ENCODE measurements at regions not wholly inside any gene's neighbourhood (a gene's known extent, or its start where the extent isn't known, plus 50 kb on each side); places are given as distances from the start of the nearest gene placed in this dataset.

DNA sequence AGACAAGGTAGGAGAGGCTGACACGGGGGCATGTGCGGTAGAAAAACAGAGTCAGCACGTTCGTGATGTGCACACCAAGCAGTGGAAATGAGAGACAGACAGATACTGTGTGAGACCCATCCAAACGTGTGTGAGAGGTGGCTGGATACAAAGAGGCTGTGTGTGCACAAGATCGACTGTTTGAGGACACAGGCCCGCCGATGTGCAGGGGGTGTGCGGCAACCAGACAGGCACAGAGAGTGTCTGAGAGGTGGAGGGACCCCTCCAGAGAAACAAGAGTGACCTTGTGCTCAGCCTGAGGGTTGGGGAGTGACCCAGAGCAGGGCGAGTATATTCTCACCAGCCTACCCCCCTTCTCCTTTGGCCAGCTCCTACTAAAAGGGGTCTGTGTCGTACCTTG, 97.8 kb upstream of the IPO9 start:
- no peak for TF ChIP-seq POLR2A (IDR thresholded peaks at IDR 0.05)
- TF ChIP-seq, protein P1, sequence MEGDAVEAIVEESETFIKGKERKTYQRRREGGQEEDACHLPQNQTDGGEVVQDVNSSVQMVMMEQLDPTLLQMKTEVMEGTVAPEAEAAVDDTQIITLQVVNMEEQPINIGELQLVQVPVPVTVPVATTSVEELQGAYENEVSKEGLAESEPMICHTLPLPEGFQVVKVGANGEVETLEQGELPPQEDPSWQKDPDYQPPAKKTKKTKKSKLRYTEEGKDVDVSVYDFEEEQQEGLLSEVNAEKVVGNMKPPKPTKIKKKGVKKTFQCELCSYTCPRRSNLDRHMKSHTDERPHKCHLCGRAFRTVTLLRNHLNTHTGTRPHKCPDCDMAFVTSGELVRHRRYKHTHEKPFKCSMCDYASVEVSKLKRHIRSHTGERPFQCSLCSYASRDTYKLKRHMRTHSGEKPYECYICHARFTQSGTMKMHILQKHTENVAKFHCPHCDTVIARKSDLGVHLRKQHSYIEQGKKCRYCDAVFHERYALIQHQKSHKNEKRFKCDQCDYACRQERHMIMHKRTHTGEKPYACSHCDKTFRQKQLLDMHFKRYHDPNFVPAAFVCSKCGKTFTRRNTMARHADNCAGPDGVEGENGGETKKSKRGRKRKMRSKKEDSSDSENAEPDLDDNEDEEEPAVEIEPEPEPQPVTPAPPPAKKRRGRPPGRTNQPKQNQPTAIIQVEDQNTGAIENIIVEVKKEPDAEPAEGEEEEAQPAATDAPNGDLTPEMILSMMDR (IDR thresholded peaks at IDR 0.05 in 4 of 5, conservative IDR thresholded peaks at IDR 0.05 in 1 of 5) = no peak
